ENCODE measurements at regions not wholly inside any gene's neighbourhood (a gene's known extent, or its start where the extent isn't known, plus 50 kb on each side); places are given as distances from the start of the nearest gene placed in this dataset.

DNA sequence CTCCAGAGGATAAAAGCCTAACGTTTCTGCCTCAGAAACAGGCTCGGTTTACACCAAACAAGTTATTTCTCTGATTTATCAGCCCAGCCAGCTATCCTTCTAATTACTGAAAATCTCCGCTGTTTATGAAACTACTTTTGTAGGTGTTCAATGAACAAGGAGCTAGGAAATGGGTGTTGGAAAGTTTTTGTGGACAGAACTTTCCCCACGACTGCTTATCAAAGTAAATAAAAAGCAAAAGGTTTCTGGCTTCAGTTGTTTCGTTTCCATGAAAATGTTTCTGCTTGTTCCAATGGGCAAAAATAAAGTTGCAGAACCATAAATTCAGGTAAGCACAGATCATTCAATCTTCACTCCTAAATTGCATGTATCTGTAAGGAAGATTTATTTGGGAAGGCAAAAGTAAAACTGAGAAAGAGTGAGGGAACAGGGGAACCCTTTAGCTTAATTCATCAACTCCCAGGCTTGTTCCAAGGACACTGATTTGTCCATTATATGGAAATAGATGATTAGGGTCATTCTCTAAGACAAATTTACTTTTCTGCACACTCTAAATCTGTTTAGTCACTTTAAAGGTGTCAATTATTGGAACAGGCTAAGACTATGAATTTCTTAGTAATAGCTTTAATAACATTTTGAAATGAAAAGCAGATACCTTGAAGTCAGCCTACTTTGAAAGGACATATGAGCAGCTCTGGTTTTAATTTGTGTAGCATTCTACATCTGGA is 175.9 kb upstream of the CDKN3 start:
- intact Hi-C loops (cut with micrococcal nuclease): no loop called here
- H2BK120ac ChIP-seq (ENCODE audit: low read depth, low read length): no peak overlapping the region
- TF ChIP-seq NFE2L2 (IDR thresholded peaks at IDR 0.05; ENCODE audit: low read depth, low read length): no peak
- TF ChIP-seq ELK1 (IDR thresholded peaks at IDR 0.05; ENCODE audit: borderline replicate concordance, low read depth, low read length): no peak
- TF ChIP-seq BHLHE40 (IDR thresholded peaks at IDR 0.05; ENCODE audit: low read depth, low read length): no peak
- TF ChIP-seq SMC3 (IDR thresholded peaks at IDR 0.05; ENCODE audit: low read depth, low read length): no peak
- no peak for TF ChIP-seq RAD21 (IDR thresholded peaks at IDR 0.05; ENCODE audit: low read length)
- no peak for TF ChIP-seq MAZ (IDR thresholded peaks at IDR 0.05; ENCODE audit: borderline replicate concordance, low read depth, low read length)
- TF ChIP-seq MXI1 (IDR thresholded peaks at IDR 0.05; ENCODE audit: borderline replicate concordance, low read depth, low read length): no peak
- TF ChIP-seq, protein P1, sequence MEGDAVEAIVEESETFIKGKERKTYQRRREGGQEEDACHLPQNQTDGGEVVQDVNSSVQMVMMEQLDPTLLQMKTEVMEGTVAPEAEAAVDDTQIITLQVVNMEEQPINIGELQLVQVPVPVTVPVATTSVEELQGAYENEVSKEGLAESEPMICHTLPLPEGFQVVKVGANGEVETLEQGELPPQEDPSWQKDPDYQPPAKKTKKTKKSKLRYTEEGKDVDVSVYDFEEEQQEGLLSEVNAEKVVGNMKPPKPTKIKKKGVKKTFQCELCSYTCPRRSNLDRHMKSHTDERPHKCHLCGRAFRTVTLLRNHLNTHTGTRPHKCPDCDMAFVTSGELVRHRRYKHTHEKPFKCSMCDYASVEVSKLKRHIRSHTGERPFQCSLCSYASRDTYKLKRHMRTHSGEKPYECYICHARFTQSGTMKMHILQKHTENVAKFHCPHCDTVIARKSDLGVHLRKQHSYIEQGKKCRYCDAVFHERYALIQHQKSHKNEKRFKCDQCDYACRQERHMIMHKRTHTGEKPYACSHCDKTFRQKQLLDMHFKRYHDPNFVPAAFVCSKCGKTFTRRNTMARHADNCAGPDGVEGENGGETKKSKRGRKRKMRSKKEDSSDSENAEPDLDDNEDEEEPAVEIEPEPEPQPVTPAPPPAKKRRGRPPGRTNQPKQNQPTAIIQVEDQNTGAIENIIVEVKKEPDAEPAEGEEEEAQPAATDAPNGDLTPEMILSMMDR (conservative IDR thresholded peaks at IDR 0.05; ENCODE audit: low read depth, low read length): no peak
- no peak for TF ChIP-seq USF2 (IDR thresholded peaks at IDR 0.05; ENCODE audit: low read depth, low read length)
- no peak for TF ChIP-seq RFX5 (IDR thresholded peaks at IDR 0.05; ENCODE audit: low read depth, low read length)
- no peak for TF ChIP-seq CHD1 (IDR thresholded peaks at IDR 0.05; ENCODE audit: low read depth, low read length)
- no peak for TF ChIP-seq MAFK (IDR thresholded peaks at IDR 0.05; ENCODE audit: low read depth, low read length)
- TF ChIP-seq POLR2A (IDR thresholded peaks at IDR 0.05; ENCODE audit: low read depth, low read length): no peak
- H3K9me1 ChIP-seq (ENCODE audit: insufficient read depth, low read length): no peaks in the 10 kb centered on the region; the same call in 1 of the 2 replicates
- DNase-seq: no peak
- no peak for ATAC-seq (ENCODE audit: low read depth)
- H4K8ac ChIP-seq (ENCODE audit: low read depth in 2 of 2, low read length in 2 of 2): no peak overlapping the region
- peak overlapping the region; percentile 14; the same call in 1 of the 2 replicates for H3K4me2 ChIP-seq (ENCODE audit: low read depth, low read length)
- no CpG with 5 or more reads among the region's 5 CpGs for WGBS, 2 experiments (ENCODE audit: extremely low coverage in 2 of 2, insufficient read length in 1 of 2)
- no peaks in the 10 kb centered on the region for H3K9me3 ChIP-seq (ENCODE audit: control insufficient read depth, insufficient read depth, low read length)
- H3K27ac ChIP-seq (ENCODE audit: insufficient read depth, low read length): no peak overlapping the region
- ChIA-PET CTCF (no interaction called here), POLR2A (ENCODE audit: unreplicated experiment) (no interaction called here)
- dilution Hi-C loops (cut with HindIII; ENCODE audit: low sequenced_read_pairs, unreplicated experiment): no loop called here
- no peak overlapping the region for H2BK5ac ChIP-seq (ENCODE audit: low read depth, low read length, poor library complexity, severe bottlenecking)
- H3K4me1 ChIP-seq (ENCODE audit: control insufficient read depth, insufficient read depth, low read length): peaks cover 3% of the 10 kb centered on the region; the same call in 1 of the 2 replicates
- H4K91ac ChIP-seq (ENCODE audit: insufficient read depth, low read depth, low read length): no peak overlapping the region
- H3K4ac ChIP-seq (ENCODE audit: low read depth, low read length): no peak overlapping the region
- no peak overlapping the region for H2AK9ac ChIP-seq (replicated peaks; ENCODE audit: low read depth, low read length, poor library complexity)
- in situ Hi-C loops (cut with MboI; ENCODE audit: low sequenced_read_pairs): no loop called here
- no peaks in the 10 kb centered on the region for H3K36me3 ChIP-seq (ENCODE audit: control insufficient read depth, insufficient read depth, low read length)
- no peak overlapping the region for H3K4me3 ChIP-seq (ENCODE audit: insufficient read depth, low read depth, low read length)
- H2BK20ac ChIP-seq (ENCODE audit: low read depth, low read length): no peak overlapping the region
- H2AFZ ChIP-seq (replicated peaks; ENCODE audit: low read length, poor library complexity): no peak overlapping the region
- H2BK15ac ChIP-seq (ENCODE audit: low read depth, low read length): no peak overlapping the region
- H3K23ac ChIP-seq (ENCODE audit: low read depth, low read length): no peak overlapping the region
- no peak overlapping the region for H3K56ac ChIP-seq (ENCODE audit: extremely low read depth, insufficient read depth, low read length)
- H3K79me1 ChIP-seq (ENCODE audit: low read depth in 1 of 2, low read length in 2 of 2): no peaks in the 10 kb centered on the region
- H4K20me1 ChIP-seq (ENCODE audit: insufficient read depth, low read length): no peaks in the 10 kb centered on the region
- no peak overlapping the region for H3K18ac ChIP-seq (ENCODE audit: low read depth, low read length)
- no peak overlapping the region for H4K5ac ChIP-seq (ENCODE audit: low read depth, low read length)
- no TSS peak for BruUV-seq (replicated peaks)
- no peak overlapping the region for H2AK5ac ChIP-seq (ENCODE audit: low read depth, low read length)
- H3K27me3 ChIP-seq (ENCODE audit: control insufficient read depth, insufficient read depth, low read length): peaks cover 38% of the 10 kb centered on the region
- H3K9ac ChIP-seq (ENCODE audit: low read depth, low read length): no peak overlapping the region
- H3K14ac ChIP-seq (replicated peaks; ENCODE audit: low read depth, low read length): no peak overlapping the region
